OCI-LY3 (cell line): ENCODE measurements at regions not wholly inside any gene's neighbourhood (a gene's known extent, or its start where the extent isn't known, plus 50 kb on each side); places are given as distances from the start of the nearest gene placed in this dataset.
"Not testable (repeated sequence)": the region's sequence is repeated elsewhere in the genome, so short reads cannot be mapped to it uniquely, and the experiment has no call there.

Experiments used
- H2AFZ ChIP-seq: fragments of 200-600, 300-600 bp; shearing (Covaris generic); 2 replicates; pipeline ENCODE4 v1.6.0; 2014; ENCODE audit warnings: antibody characterized with exemption, low read depth, low read length
- H3K27ac ChIP-seq: fragments of 200-600, 300-600 bp; sonication (generic); 2 replicates; pipeline ENCODE4 v1.5.1; 2014; ENCODE audit warnings: mild to moderate bottlenecking, low read length, moderate library complexity, mixed read lengths
- H3K27me3 ChIP-seq: fragments of 200-600, 300-600 bp; sonication (generic); 2 replicates; pipeline ENCODE4 v1.6.1; 2014; ENCODE audit warnings: low read depth, low read length, mixed read lengths
- H3K36me3 ChIP-seq: fragments of 200-600, 300-600 bp; sonication (generic); replicated peaks from 2 replicates; pipeline ENCODE3; 2014; ENCODE audit warnings: low read depth, low read length, mixed read lengths
- H3K4me1 ChIP-seq: fragments of 300-600, 200-600 bp; sonication (generic); 2 replicates; pipeline ENCODE4 v1.6.1; 2014; ENCODE audit warnings: low read length, mixed read lengths
- H3K4me2 ChIP-seq: fragments of 200-600, 300-600 bp; sonication (generic); 2 replicates; pipeline ENCODE4 v1.6.1; 2014; ENCODE audit warnings: low read length, mixed read lengths
- H3K4me3 ChIP-seq: fragments of 300-600, 200-600 bp; sonication (generic); 2 replicates; pipeline ENCODE4 v1.5.1; 2014; ENCODE audit warnings: antibody characterized with exemption, mild to moderate bottlenecking, low read length, moderate library complexity
- H3K79me2 ChIP-seq: fragments of 300-600, 200-600 bp; shearing (Covaris generic); 2 replicates; pipeline ENCODE4 v1.6.1; 2014; ENCODE audit warnings: mild to moderate bottlenecking, low read length, mixed read lengths
- H3K9ac ChIP-seq: fragments of 300-600, 200-600 bp; shearing (Covaris generic); 2 replicates; pipeline ENCODE4 v1.6.0; 2014; ENCODE audit warnings: mild to moderate bottlenecking, low read length, moderate library complexity
- H3K9me3 ChIP-seq: fragments of 200-600, 300-600 bp; shearing (Covaris generic); 2 replicates; pipeline ENCODE4 v1.6.1; 2014; ENCODE audit warnings: low read length, mixed read lengths; ENCODE audit not compliant: insufficient read depth
- H4K20me1 ChIP-seq: fragments of 200-600, 300-600 bp; sonication (generic); 2 replicates; pipeline ENCODE4 v1.6.1; 2016; ENCODE audit warnings: low read length, mixed read lengths; ENCODE audit not compliant: insufficient read depth
- CTCF ChIP-seq: fragments of 200-600, 300-600 bp; sonication (generic); IDR thresholded peaks from 2 replicates; pipeline ENCODE4 v1.5.1; 2014; ENCODE audit warnings: antibody characterized with exemption, low read length, low read depth
- EZH2phosphoT487 ChIP-seq: fragments of 200-600 bp; shearing (Covaris generic); IDR thresholded peaks from 2 replicates; pipeline ENCODE4 v1.6.1; 2018; ENCODE audit warnings: antibody characterized with exemption, mixed run types, low read depth

- TF ChIP-seq CTCF, result no peak
- no peak for TF ChIP-seq EZH2phosphoT487
- H3K27ac ChIP-seq, result no peak overlapping the region
- no peaks in the 10 kb centered on the region for H3K79me2 ChIP-seq
- H3K4me3 ChIP-seq, result no peak overlapping the region
- H3K4me2 ChIP-seq, result no peak overlapping the region
- 0 out of 2 replicates have a peak, but pooled peaks cover 5% of the 10 kb centered on the region for H3K4me1 ChIP-seq
- H3K9ac ChIP-seq, result no peak overlapping the region
- no peaks in the 10 kb centered on the region for H3K27me3 ChIP-seq
- H4K20me1 ChIP-seq, result no peaks in the 10 kb centered on the region
- H3K9me3 ChIP-seq, result no peaks in the 10 kb centered on the region
- no peak overlapping the region for H2AFZ ChIP-seq
- no peaks in the 10 kb centered on the region for H3K36me3 ChIP-seq
These were observed 281.6 kb downstream of the KLHL13 start for GRCh38 chrX:117835034-117835433.

DNA sequence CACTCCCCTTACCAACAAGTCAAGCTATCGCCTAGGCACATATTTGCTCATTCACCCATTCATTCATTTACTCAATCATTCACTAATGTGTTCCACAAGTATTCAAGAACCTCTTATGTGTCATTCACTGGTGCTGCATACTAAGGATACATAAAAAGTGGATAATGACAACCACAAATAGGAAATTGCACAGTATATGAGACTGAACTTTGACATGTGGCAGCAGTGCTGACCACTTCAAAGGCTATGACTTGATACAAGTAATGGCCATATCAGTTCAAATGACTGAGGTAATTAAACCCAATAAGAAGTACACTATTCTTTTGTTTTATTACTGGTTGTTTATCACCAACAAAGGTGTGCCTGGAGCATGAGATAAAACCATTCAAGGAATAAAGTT, 282.5 kb downstream of the KLHL13 start:
- H3K9me3 ChIP-seq, result no peaks in the 10 kb centered on the region
- H2AFZ ChIP-seq, result no peak overlapping the region
- no peaks in the 10 kb centered on the region for H4K20me1 ChIP-seq
- 0 out of 2 replicates have a peak, but pooled peaks cover 5% of the 10 kb centered on the region for H3K4me1 ChIP-seq
- no peaks in the 10 kb centered on the region for H3K36me3 ChIP-seq
- H3K27me3 ChIP-seq, result no peaks in the 10 kb centered on the region
- H3K9ac ChIP-seq, result no peak overlapping the region
- no peak overlapping the region for H3K4me3 ChIP-seq
- no peak overlapping the region for H3K27ac ChIP-seq
- no peak overlapping the region for H3K4me2 ChIP-seq
- H3K79me2 ChIP-seq, result no peaks in the 10 kb centered on the region
- TF ChIP-seq EZH2phosphoT487 (no peak), CTCF (no peak)

GRCh38 chrX:117821472-117821871, 295.1 kb downstream of the KLHL13 start:
- not testable (repeated sequence) for H3K4me1 ChIP-seq, H4K20me1 ChIP-seq, H3K27me3 ChIP-seq, H3K27ac ChIP-seq, H3K4me2 ChIP-seq, H3K36me3 ChIP-seq, H3K79me2 ChIP-seq, H3K9me3 ChIP-seq, H2AFZ ChIP-seq, H3K4me3 ChIP-seq, H3K9ac ChIP-seq

DNA sequence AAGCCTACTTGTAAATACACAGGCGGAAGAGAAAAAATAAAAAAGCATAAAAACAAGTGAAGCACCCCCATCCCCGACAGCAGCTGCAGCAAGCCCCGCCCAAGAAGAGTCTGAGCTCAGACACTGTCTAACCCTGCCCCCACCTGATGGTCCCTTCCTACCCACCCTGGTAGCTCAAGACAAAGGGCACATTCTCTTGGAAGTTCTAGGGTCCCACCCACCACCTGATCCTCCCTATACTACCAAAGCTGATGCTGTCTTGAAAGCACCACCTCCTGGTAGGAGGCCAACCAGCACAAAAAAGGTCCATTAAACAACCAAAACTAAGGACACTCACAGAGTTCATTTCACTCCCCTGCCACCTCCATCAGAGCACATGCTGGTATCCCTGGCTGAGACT, 308.2 kb downstream of the KLHL13 start:
- no peak overlapping the region for H3K4me3 ChIP-seq
- H3K4me2 ChIP-seq, result no peak overlapping the region
- no peaks in the 10 kb centered on the region for H3K9me3 ChIP-seq
- H3K27ac ChIP-seq, result no peak overlapping the region
- no peak overlapping the region for H3K9ac ChIP-seq
- no peaks in the 10 kb centered on the region for H3K79me2 ChIP-seq
- no peaks in the 10 kb centered on the region for H3K4me1 ChIP-seq
- H4K20me1 ChIP-seq, result no peaks in the 10 kb centered on the region
- no peaks in the 10 kb centered on the region for H3K27me3 ChIP-seq
- TF ChIP-seq CTCF, result no peak
- no peak for TF ChIP-seq EZH2phosphoT487
- H2AFZ ChIP-seq, result no peak overlapping the region
- no peaks in the 10 kb centered on the region for H3K36me3 ChIP-seq

DNA sequence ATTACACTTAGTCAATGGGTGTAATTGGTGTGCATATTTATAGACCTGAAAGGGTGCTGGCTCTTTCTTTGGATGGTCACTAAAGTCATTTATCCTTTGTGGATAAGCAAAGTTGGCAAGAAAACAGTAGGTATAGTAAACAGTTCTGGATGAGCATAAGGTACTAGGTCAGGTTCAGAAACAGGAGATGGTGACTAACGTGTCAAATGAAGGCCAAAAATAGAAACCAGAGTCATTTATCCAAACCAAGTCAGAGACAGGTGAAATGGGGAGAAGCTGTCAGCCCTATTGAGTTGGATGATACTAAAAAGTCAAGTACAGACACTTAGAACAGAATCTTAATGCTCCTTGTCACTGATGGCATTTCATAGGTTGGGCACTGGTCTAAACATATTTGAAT, 313.1 kb downstream of the KLHL13 start:
- H3K4me2 ChIP-seq, result no peak overlapping the region
- H3K27ac ChIP-seq, result no peak overlapping the region
- no peak overlapping the region for H2AFZ ChIP-seq
- no peaks in the 10 kb centered on the region for H3K4me1 ChIP-seq
- H3K79me2 ChIP-seq, result no peaks in the 10 kb centered on the region
- no peaks in the 10 kb centered on the region for H3K36me3 ChIP-seq
- H3K9me3 ChIP-seq, result no peaks in the 10 kb centered on the region
- no peaks in the 10 kb centered on the region for H3K27me3 ChIP-seq
- H4K20me1 ChIP-seq, result no peaks in the 10 kb centered on the region
- TF ChIP-seq EZH2phosphoT487 (no peak), CTCF (no peak)
- H3K9ac ChIP-seq, result no peak overlapping the region
- H3K4me3 ChIP-seq, result no peak overlapping the region
